ENCODE measurements at regions not wholly inside any gene's neighbourhood (a gene's known extent, or its start where the extent isn't known, plus 50 kb on each side); places are given as distances from the start of the nearest gene placed in this dataset.
A peak's percentile ranks its signal among the peaks of the same experiment; 100 is the strongest.
"Not testable (repeated sequence)": the region's sequence is repeated elsewhere in the genome, so short reads cannot be mapped to it uniquely, and the experiment has no call there.

- no peak for DNase-seq
Observed at GRCh38 chr21:15204970-15205286, 140.1 kb upstream of the NRIP1 start.

DNA sequence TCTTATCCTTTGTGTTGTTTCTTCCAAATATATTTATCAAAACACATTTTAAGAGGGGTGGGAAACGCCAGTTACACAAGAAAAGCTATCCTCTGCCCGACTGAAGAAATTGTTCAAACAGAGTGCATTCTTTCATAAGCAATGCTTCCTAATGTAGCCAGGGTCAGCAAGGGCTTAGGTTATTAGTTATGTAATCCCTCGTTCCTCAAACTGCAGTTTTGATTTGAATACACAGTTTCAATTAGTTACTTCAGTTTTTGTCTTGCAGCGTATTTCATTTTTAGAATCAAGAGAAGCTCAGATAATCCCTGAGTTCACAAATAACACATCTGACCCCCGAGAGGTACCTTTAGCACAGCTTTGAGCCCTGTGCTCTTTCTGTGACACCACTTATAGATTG, 141.7 kb upstream of the NRIP1 start:
- DNase-seq: peak; percentile 93

DNA sequence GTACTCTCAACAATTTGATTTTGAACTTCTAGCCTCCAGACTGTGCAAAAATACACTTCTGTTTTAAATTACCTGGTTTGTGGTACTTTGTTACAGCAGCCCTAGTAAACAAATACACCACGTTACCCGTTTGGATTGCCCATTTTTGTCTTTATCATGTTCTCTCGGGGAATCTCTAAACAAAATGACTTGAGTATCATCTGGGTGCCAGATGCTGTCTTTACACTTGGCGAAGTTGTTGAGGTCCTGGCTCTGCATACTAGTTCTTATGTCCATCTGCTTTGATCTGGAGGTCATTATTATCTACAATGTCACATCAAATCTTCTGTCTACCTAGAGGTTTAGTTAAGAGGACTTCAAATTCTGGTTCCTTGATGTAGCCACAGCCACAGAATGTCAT, 142.4 kb upstream of the NRIP1 start:
- no peak for DNase-seq

GRCh38 chr21:15207635-15208370, 143.0 kb upstream of the NRIP1 start:
- DNase-seq: no peak

DNA sequence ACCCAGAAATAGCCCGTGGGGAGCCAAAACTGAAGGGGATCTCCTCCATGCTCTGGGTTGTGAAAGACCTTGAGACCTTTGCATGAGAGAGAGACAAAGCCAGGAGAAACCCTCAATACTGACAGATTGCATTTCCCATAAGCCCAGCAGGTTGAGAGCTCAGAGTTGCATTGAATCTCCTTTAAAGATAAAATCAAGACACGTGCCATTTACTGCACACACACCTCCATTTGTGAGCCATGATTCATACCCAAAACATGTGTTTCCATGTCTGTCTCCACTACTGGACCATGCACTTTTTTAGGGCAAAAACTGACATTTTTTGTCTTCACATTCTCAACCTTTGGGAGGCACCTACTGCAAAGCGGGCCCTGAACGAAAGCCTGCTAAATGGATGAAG, 144.0 kb upstream of the NRIP1 start:
- no peak for DNase-seq

- no peak for DNase-seq
Observed at GRCh38 chr21:15209224-15209623, 144.4 kb upstream of the NRIP1 start.

DNA sequence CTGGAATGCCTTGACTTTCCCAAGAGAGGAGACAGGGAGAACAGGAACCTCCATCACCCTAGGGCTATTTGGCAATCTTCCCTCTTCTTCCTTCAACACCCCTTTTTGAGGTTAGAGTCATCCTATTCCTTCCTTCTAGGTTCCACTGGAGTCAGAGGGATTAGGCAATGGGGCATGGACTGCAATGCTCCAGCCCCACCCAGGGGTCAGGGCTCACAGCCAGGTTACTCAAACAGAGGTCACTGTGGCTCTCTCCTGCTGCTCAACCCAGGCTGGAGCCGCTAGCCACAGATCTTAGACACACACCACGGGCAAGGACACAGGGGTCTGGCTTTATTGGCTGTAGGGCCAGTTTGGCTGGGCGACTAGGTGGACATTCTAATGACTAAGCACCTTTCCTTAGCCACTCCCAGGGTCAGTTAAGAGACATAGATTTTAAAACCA, 145.5 kb upstream of the NRIP1 start:
- peak; percentile 87 for DNase-seq

- DNase-seq: peak; percentile 21
Observed at GRCh38 chr21:15211491-15212133, 146.8 kb upstream of the NRIP1 start.

DNA sequence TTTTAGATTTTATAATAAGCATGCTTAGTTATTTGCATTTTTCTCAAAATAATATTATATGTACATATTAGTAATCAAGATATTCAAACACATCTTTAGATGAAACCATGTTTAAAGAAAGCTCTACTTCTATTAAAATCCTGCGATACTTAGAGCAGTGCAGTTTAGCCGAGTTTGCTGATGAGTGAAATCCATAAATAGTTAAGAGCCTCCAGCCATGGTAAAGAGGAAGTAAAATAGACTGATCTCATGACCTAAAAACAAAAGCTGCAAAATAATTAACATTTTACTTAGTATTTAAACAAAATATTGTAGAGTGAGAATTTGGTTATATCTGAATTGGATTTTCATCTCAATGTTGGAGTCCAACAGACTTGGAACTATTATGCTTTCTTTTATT, 147.4 kb upstream of the NRIP1 start:
- DNase-seq: peak; percentile 73

DNA sequence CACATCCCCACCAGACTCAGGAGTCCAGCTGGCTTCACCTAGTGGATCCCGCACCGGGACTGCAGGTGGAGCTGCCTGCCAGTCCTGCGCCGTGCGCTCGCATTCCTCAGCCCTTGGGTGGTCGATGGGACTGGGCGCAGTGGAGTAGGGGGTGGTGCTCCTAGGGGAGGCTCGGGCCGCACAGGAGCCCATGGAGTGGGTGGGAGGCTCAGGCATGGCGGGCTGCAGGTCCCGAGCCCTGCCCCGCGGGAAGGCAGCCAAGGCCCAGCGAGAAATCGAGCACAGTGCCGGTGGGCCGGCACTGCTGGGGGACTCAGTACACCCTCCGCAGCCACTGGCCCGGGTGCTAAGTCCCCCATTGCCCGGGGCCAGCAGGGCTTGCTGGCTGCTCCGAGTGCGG, 153.7 kb upstream of the NRIP1 start:
- DNase-seq: not testable (repeated sequence)

DNA sequence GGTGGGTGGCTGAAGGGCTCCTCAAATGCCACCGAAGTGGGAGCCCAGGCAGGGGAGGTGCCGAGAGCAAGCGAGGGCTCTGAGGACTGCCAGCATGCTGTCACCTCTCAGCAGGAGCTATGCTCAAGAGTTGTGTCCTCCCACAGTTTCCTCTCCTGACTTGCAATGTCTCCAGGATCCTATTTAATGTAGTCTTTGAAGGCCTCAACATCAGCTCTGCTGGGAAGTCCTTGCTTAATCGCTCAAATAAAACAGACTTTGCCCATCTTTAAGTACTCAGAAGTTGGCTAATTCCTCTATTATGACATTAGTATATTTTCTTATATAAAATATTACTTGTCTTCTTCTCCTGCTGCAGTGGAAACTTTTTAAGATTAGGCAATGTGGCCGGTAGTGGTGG, 154.2 kb upstream of the NRIP1 start:
- DNase-seq: peak; percentile 60

- DNase-seq: peak; percentile 40
Observed at GRCh38 chr21:15219894-15220293, 155.1 kb upstream of the NRIP1 start.

DNA sequence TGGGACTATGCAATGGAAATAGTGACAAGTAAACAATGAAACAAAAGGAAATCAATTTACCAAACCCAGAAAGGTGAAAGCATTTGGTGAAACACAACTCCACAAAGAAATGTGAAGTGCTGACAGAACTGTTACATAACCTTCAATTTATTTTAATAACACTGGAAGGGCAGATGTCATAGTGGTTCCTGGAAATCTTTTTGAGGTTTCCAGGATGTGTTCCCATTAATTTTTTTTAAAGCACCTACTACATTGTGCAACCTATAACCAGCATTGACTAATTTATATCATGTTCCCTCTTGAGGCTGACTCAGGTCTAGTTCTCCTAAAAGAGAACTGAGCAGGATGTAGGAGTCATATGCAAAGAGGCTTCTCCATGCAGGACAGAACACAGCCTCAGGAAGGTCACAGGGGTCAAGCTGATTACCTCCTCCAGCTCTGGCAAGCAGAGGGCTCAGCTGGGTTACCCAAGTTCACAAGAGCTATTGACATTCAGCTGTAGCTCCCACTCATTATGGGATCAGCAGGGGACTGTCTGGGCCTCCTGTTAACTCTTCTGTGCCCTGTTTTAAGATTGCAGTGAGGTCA, 157.1 kb upstream of the NRIP1 start:
- DNase-seq: peak; percentile 98

- peak; percentile 82 for DNase-seq
Observed at GRCh38 chr21:15222707-15223106, 157.9 kb upstream of the NRIP1 start.

DNA sequence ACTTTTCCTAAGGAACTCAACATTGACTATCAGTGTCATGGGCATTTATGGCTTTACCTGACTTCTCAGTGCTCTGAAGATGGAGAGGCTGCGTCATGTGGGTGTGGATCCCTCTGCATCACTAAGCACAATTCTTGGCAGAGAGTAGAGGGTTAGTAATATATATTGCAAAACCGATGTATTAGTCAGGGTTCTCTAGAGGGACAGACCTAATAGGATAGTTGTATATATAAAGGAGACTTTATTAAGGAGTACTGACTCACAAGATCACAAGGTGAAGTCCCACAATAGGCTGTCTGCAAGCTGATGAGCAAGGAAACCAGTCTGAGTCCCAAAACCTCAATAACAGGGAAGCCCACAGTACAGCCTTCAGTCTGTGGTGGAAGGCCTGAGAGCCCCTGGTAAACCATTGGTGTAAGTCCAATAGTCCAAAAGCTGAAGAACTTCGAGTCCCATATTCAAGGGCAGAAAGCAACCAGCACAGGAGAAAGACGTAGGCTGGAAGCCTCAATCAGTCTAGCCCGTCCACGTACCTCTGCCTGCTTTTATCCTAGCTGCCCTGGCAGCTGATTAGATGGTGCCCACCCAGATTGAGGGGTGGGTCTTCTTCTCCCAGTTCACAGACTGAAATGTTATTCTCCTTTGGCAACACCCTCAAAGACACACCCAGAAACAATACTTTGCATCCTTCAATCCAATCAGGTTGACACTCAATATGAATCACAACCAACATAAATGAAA, 159.7 kb upstream of the NRIP1 start:
- DNase-seq: peak; percentile 96

- DNase-seq: no peak
Observed at GRCh38 chr21:15227919-15228318, 163.1 kb upstream of the NRIP1 start.

GRCh38 chr21:15229390-15229789, 164.6 kb upstream of the NRIP1 start:
- no peak for DNase-seq

DNA sequence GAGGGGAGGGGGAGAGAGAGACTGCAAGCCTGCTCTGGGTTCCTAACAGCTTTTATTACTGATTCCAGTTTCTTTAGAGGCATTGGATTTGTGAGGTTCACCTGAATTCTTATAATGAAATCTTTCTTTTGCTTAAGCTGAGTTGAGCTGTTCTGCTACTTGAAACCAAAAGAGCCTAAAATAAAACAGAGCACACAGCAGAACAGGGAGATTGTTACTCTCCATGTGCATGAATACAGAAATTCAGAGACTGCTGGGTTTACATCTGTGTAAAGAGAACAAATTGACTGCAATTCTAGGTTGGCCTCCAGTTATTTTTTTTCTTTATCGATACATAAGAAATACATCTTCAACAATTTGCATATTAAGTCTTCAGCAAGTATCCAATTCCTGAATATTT, 168.8 kb upstream of the NRIP1 start:
- DNase-seq: no peak

DNA sequence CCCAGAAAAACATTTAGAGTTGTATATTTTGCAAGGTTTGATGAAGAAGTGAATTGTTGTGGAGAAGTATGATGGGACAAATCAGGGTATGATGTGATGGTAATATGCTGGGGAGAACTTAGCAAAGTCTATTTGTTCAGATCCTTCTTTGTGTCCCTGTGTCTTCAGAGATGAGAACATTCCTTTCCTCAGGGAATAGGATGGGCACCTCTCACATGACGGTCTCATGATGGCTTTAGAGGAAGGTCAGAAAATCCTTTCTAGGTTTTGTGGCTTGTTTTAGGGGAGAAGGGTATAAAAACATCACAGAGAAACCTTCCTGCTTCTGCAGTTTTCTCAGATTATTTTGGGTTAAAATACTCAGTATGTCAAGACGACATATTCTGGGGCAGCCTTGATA, 171.3 kb upstream of the NRIP1 start:
- DNase-seq: no peak

DNA sequence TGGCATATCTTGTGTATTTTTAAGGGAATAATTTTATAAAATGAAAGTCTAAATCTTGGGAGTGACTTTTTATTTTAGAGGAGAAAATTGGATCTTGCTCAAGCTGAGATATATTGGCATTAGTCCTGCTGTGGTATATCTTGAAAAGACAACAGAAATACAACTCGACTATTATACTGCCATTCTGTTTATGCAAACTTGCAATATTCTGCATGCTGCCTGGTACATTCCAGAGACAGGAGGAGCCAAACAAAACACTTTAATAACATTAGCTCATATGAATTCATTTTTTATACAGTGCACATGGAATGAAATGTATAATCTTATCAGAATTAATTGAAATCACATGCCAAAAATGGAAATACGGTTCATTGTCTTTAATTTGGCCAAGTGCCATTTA, 176.0 kb upstream of the NRIP1 start:
- DNase-seq: no peak

DNA sequence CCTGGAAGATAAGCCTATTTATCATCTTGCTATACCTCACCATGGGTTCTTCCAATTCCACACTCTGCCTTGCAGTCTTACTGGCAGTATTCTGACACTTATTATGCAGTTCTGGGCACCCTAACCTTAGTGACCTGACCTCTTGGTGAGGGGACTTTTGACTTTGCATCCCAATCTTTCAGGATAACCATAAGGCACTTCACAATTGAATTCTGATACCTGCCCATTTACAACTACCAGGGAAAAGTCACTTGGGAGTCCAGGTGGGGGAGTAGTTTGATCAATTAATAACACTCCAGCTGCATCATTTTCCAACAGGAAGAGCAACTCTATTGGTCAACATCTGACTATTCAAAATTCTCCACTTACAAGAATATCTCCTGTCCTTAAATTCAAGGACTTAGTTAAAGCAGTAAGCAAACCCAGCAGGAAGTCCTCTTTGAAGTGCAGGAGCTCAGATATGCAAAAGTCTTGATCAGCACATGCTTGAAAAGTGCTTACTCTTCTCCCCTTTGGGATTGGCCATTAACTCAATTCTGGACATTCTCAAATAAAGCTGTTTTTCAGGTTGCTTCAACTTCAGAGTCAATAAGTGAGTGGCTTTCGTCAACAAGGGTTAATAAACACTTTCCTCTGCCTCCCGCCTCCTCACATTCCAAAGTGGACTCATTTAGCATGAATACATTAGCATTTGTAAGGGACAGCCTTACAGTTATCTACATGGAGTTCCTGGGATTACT, 177.4 kb upstream of the NRIP1 start:
- DNase-seq: no peak

- DNase-seq: no peak
Observed at GRCh38 chr21:15242906-15243305, 178.1 kb upstream of the NRIP1 start.

DNA sequence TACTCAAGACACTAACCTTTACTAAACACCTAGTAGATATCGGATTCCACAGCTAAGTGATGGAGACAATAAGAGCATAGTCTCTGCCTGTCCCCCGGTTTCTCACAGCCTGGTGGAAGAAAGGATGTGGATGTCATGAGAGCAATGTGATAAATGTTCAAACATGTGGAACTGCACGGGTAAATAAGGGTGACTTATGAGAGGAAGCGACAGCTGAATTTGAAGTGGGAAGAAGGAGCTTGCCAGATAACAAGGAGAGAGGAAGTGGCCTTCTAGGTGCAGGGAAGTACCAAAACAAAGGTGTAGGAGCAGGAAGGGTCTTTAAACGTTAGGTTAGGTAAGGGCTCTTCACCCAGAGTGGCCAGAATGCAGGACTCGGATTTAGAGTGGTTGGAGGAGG, 178.6 kb upstream of the NRIP1 start:
- no peak for DNase-seq

Measured in inflammatory macrophage treated with lipopolysaccharide for 4 hours (primary cell).